GM18511 (cell line): ENCODE measurements at regions not wholly inside any gene's neighbourhood (a gene's known extent, or its start where the extent isn't known, plus 50 kb on each side); places are given as distances from the start of the nearest gene placed in this dataset.

Source experiments
- ATAC-seq: cut with Tn5 transposase; IDR thresholded peaks from one replicate; pipeline ENCODE4 v1.9.1; 2021; ENCODE audit warnings: mild to moderate bottlenecking, moderate library complexity; ENCODE audit not compliant: unreplicated experiment

DNA sequence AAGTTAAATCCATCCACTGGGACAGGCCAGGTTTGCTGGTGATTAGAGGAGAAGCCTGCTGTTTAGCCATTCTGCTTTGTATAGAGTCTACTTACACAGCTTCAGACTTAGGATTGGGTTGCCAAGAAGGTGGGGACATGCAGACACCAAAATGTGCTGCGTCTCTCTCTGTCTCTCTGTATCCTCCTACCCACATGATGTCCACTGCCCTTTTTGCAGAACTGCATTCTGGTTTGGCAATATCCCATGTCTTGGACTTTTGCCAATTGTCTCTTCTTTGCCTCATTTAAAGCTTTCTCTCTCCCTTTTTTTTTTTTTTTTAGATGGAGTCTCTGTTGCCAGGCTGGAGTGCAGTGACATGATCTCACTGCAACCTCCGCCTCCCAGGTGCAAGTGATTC is 261.1 kb upstream of the FN1 start:
- ATAC-seq, result no peak

DNA sequence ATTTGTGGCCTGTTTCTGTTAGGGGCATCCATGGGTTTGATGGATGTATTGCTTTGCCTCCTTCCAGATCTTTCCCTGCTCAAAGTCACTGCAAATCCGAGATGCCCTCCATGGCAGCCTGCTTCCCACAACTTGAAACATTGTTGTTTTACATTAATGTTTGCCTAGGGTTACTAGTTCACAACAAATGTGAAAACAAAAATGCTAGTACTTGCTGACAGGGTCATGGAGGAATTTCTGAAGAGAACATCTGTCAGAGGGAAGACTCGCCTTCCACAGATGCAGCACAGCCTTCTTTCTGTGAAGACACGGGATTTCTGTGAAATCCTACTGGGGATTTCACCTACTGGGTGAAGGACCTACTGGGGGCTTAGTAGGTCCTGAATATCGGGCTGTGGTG is 260.0 kb upstream of the FN1 start:
- ATAC-seq, result no peak

- ATAC-seq, result no peak
These were observed 258.2 kb upstream of the FN1 start for GRCh38 chr2:215693999-215694580.

- no peak for ATAC-seq
These were observed 257.5 kb upstream of the FN1 start for GRCh38 chr2:215693193-215693998.

DNA sequence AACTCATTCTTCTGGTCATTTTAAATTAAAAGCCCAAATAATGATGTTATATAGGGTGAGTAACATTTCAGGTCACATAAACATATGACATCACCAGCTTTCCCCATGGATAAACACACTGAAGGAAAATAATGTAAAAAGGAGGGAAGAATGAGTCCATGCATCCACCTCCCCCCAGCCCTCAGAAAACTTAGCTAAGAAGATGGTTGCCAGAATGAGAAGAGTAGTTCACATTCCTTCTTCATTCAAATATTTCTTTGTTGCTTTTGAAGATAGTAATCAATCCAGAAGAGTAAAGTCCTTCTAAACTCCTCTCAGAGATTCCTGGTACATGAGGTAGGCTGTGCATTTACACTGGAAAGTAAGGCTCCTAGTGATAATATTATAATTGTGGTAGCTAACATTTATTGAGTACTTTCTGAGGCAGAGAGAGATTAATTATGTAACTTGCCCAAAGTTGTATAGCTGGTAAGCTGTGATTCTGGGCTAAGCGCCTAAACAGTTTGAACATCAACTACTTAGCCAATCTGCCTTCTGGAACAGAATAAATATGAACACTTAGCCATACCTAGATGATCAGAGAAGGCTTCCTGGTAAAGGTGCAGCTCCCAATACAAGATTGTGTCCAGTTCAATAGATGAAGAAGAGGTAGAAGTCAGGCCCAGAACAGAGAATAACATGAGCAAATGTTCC is 256.7 kb upstream of the FN1 start:
- no peak for ATAC-seq

GRCh38 chr2:215691346-215691745 is 255.5 kb upstream of the FN1 start:
- ATAC-seq, result no peak

DNA sequence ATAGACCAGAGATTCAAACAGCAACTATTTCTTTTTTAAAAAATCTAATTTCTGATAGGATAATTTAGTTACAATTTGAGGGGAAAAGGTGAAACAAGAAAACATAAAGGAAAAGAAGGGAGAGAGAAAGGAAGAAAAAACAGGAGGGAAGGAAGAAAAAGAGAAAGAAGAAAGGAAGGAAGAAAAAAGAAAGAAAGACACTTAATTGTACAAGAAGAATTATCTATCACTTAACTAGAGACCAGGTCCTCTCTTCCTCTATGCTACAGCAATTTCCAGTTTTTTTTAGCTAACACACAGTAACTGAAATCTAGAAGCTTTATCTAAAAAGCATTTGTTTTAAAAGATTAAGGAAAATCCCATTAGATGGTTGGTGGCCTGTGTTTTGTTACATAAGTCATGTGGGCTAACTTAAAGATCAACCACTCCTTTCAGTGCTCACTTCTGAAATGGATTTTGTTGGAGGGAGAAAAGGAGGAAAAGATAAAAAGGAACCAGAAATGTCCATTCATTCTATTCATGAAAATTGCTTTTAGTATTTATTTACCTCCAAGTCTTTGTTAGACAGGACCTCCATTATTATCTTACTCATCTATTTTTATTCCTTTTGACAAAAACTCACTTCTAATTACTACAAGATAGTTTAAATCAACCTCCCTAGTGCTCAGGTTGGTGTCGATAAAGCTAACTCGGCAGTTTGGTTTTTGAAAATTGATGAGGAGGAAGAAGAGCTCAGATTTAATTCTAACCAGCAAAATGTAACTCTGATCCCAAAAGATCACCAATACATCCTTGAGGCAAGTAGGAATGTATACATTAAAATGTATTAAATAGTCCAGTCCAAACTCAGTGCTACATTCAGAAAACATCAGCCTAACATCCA is 251.5 kb upstream of the FN1 start:
- no peak for ATAC-seq

DNA sequence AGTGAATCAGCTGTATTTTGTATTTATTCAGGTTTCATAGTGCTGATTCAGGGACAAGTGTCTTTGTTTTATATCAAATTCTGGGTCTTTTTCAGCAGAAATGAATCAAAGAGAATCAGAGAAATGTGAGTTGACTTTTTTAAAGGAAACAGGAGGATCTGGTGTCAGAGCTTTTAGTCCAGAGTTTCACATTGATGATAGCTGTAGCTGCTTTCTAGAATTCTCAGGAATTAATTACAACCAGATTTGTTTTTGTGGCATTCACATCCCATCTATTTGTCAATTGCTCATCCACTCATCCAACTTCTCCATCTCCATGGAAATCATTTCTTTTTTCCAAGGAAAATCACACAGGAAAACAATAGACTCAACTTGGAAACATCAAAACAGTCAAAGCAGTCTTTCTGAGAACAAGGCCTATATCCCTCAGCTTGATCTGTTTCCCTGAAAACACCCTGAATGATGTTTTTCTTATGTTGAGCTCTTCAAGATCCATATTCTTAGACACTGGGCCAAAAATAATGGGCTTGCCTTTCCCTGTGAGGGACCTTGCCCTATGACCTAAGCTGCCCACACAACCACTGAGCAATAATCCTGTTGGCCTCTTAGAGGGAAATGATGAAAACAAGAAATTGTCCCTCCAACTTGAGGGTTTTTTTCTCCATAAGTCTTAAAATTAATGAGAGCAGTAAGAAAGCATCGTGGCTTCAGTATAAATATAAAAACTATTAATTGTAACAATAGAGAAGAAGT is 249.5 kb upstream of the FN1 start:
- ATAC-seq, result no peak

DNA sequence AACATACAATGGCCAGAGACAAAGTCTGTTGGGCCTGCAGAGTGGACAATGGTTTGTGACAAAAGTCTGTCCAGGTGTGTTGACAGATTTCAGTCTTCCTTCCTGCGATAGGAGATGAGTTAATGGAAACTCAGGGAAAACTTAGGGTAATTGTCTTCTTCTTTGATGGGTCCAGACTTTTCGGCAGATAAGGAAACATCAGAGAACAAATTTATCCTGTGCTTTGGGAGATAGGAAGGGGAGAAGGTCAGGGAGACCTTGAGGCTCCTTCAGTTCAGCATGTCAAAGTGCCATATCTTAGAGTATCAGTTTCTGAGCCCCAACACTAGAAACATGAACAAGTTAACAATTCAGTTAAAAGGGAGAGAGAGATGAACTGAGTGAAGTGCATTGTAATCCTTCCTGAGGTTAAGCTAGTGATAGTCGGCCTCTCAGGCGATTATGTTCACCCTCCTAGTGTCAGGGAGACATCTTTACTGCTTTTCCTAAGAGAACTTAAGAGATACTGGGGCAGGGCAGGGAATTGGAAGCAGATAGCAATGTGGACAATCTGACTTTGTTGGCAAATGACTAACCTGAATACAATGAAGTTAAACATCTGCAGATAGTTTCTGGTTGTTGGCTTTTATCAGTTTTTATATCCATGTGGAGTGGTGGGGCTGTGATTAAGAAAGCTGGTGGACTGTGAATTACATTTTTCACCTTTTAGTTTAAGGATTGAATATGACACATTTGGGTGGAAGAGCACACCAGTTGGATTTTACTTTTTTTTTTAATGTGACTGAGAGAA is 248.8 kb upstream of the FN1 start:
- no peak for ATAC-seq

GRCh38 chr2:215683295-215683694 is 247.4 kb upstream of the FN1 start:
- no peak for ATAC-seq

- no peak for ATAC-seq
These were observed 246.1 kb upstream of the FN1 start for GRCh38 chr2:215681799-215682596.

- peak; percentile 80 for ATAC-seq
These were observed 245.0 kb upstream of the FN1 start for GRCh38 chr2:215680605-215681598.

DNA sequence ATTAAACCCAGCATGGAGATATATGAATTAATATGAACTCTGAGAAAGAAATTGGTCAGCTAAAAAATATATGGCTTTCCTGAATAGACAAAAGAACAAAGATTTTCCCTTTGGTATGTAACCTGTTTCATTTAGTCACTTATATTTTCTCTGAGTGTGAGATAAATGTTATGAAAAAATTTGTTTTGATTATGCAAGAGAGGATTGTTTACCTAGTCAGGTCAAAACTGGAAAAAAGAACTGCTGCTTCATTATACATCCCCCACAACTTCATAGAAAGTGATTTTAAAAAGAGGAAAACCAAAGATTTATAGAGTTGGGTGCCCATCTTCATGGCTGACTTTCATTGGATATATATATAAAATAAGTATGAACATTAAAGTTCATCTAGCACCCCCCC is 242.2 kb upstream of the FN1 start:
- ATAC-seq, result no peak

DNA sequence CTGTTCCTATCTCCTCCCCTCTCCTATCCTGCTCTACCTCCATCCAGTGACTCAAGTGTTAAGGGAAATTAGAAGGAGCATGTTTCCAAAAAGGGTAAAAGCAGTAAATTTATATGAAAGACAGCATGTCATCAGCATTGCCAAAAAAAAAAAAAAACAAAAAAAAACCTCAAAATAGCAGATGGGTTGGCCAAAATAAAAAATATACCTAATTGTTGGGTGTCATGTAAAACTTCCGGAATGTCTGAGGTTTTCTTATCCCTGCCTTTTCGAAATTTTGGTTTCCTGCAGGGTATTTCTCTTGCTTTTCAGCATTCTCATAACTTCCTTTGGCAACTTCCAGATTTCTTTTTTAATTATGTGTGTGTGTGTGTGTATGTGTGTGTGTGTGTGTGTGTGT is 241.6 kb upstream of the FN1 start:
- ATAC-seq, result no peak

DNA sequence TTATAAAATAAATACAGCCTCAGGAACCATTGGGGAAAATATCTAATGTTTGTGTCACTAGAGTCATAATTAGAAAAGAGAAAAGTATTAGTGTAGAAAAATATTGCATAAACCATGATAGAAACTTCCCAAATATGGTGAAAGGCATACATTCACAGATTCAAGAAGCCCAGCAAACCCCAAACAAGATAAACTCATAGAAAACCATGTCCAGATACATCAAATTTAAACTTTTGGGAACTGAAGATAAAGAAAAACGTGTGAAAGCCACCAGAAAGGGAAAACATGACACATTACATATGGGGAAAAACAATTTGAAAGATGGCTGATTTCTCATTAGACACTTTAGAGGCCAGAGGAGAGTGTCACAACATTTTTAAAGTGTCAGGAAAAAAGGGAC is 236.5 kb upstream of the FN1 start:
- ATAC-seq, result no peak

- no peak for ATAC-seq
These were observed 235.8 kb upstream of the FN1 start for GRCh38 chr2:215671691-215672090.

DNA sequence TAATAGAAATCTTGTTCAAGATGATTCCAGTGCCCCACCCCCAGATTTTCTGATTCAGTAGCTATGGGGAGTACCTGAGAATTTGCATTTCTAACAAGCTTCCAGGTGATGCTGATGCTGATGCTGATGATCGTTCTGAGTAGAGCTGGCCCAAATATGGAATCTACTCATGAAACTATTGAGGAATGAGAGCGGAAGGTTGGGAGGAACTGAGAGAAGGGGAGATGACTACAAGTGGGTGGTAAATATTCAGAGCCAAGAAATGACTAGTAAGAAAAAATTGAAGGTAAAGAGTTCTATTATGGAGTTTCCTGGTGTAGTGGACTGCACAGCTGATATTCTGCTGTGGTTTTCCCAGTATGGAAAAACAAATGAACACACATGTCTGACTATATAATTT is 235.4 kb upstream of the FN1 start:
- ATAC-seq, result no peak

DNA sequence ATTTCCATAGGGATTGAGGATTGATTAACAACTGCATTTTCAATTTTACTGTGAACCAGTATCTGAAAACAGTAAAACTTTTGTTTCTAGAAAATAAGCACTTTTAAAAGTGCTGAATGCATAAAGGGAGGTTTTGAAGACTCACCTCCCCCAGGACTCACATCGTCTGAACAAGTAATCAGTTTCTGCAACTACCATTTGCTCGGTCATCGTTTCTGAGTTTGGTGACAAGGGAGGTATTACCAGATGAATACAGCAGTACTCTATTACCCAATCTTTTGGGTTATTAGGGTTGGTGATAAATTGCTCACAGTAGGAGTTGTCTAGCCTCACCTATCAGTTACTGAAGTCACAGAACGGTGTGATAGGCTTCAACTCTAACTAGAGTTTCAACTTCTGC is 234.5 kb upstream of the FN1 start:
- no peak for ATAC-seq
